ENCODE measurements at regions not wholly inside any gene's neighbourhood (a gene's known extent, or its start where the extent isn't known, plus 50 kb on each side); places are given as distances from the start of the nearest gene placed in this dataset.

DNA sequence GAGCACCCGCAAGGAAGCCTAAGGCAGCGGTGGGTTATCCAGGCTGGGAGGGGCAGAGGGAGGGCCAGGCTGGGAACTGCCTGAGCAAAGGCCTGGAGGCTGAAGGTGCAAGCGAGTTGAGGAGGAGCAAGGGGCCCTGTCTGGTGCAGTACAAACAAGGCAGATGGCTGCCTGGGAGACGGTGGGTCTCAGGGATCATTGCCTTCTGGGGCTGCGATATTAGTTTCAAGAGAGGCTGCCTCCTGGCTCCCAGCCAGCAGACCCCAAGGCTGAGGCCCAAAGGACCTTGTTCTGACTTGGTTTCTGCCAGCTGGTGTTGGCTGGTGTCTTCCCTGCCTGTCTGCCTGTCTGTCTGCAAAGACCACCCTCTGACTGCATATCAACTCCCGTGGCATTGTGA lies 154.0 kb downstream of the IRF8 start (continued):
- TF ChIP-seq, protein P1, sequence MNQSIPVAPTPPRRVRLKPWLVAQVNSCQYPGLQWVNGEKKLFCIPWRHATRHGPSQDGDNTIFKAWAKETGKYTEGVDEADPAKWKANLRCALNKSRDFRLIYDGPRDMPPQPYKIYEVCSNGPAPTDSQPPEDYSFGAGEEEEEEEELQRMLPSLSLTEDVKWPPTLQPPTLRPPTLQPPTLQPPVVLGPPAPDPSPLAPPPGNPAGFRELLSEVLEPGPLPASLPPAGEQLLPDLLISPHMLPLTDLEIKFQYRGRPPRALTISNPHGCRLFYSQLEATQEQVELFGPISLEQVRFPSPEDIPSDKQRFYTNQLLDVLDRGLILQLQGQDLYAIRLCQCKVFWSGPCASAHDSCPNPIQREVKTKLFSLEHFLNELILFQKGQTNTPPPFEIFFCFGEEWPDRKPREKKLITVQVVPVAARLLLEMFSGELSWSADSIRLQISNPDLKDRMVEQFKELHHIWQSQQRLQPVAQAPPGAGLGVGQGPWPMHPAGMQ (IDR thresholded peaks at IDR 0.05; ENCODE audit: borderline replicate concordance) = no peak
- no peak for TF ChIP-seq ZBTB40 (IDR thresholded peaks at IDR 0.05; ENCODE audit: borderline replicate concordance)
- TF ChIP-seq KLF5 (IDR thresholded peaks at IDR 0.05; ENCODE audit: partially characterized antibody) = no peak
- no peak for TF ChIP-seq MEF2A (IDR thresholded peaks at IDR 0.05; ENCODE audit: insufficient read depth, low read depth, low read length)
- TF ChIP-seq RELA (IDR thresholded peaks at IDR 0.05; ENCODE audit: borderline replicate concordance, partially characterized antibody) = no peak
- TF ChIP-seq, protein P2, sequence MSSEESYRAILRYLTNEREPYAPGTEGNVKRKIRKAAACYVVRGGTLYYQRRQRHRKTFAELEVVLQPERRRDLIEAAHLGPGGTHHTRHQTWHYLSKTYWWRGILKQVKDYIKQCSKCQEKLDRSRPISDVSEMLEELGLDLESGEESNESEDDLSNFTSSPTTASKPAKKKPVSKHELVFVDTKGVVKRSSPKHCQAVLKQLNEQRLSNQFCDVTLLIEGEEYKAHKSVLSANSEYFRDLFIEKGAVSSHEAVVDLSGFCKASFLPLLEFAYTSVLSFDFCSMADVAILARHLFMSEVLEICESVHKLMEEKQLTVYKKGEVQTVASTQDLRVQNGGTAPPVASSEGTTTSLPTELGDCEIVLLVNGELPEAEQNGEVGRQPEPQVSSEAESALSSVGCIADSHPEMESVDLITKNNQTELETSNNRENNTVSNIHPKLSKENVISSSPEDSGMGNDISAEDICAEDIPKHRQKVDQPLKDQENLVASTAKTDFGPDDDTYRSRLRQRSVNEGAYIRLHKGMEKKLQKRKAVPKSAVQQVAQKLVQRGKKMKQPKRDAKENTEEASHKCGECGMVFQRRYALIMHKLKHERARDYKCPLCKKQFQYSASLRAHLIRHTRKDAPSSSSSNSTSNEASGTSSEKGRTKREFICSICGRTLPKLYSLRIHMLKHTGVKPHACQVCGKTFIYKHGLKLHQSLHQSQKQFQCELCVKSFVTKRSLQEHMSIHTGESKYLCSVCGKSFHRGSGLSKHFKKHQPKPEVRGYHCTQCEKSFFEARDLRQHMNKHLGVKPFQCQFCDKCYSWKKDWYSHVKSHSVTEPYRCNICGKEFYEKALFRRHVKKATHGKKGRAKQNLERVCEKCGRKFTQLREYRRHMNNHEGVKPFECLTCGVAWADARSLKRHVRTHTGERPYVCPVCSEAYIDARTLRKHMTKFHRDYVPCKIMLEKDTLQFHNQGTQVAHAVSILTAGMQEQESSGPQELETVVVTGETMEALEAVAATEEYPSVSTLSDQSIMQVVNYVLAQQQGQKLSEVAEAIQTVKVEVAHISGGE (CRISPR knock-in tag; IDR thresholded peaks at IDR 0.05) = no peak
- no peak for TF ChIP-seq CBX3 (IDR thresholded peaks at IDR 0.05; ENCODE audit: borderline replicate concordance, low read depth)
- no peak for TF ChIP-seq ZNF24 (IDR thresholded peaks at IDR 0.05)
- no peak for TF ChIP-seq ESRRA (IDR thresholded peaks at IDR 0.05; ENCODE audit: low read length)
- TF ChIP-seq, protein P3, sequence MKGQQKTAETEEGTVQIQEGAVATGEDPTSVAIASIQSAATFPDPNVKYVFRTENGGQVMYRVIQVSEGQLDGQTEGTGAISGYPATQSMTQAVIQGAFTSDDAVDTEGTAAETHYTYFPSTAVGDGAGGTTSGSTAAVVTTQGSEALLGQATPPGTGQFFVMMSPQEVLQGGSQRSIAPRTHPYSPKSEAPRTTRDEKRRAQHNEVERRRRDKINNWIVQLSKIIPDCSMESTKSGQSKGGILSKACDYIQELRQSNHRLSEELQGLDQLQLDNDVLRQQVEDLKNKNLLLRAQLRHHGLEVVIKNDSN (IDR thresholded peaks at IDR 0.05; ENCODE audit: borderline replicate concordance, extremely low read length, insufficient read depth, low read depth, low read length) = no peak

Data from GM12878 (cell line).